ENCODE measurements at regions not wholly inside any gene's neighbourhood (a gene's known extent, or its start where the extent isn't known, plus 50 kb on each side); places are given as distances from the start of the nearest gene placed in this dataset.

DNA sequence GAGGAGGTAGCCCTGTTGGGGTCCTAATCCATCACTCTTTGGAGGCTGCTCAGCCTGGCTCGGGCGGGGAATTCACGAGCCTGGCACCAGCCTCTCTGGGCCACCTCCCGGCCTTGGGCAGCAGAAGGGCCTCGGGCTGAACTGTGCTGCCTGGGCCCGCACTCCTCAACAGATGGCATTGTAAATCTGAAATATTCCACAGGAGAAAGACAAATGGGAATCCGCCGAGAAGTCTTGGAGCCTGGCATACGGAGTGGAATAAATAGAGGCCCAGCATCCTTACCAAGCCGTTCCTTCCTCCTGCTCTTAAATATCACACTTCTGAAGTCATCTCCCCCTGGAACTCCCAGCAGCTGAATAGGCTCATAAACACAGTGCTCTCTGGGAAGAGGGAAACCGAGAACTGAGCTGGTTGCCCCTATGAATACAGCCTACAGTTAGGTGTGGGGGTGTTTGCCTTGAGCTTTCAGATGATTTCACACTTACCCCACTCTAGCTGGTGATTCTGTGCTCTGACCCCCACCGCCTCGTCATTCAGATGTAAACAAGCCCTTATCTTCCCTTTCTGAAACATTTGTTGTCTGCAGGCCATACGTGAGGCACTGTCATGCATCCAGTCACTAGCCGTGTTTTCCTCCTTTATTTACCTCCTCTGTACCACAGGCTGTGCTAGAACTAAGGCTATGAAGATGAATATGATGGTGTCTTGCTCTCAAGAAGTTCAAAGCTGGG lies 455.0 kb upstream of the CLINT1 start:
- Histone ChIP-seq H3K36me3 (no peaks in the 10 kb centered on the region), H3K9me3 (no peaks in the 10 kb centered on the region), H3K27me3 (no peaks in the 10 kb centered on the region), H3K4me1 (no peaks in the 10 kb centered on the region), H3K27ac (no peak overlapping the region), H3K4me3 (no peak overlapping the region)
- no peak for DNase-seq
- no peak for TF ChIP-seq POLR2A (IDR thresholded peaks at IDR 0.05)
- TF ChIP-seq, protein P1, sequence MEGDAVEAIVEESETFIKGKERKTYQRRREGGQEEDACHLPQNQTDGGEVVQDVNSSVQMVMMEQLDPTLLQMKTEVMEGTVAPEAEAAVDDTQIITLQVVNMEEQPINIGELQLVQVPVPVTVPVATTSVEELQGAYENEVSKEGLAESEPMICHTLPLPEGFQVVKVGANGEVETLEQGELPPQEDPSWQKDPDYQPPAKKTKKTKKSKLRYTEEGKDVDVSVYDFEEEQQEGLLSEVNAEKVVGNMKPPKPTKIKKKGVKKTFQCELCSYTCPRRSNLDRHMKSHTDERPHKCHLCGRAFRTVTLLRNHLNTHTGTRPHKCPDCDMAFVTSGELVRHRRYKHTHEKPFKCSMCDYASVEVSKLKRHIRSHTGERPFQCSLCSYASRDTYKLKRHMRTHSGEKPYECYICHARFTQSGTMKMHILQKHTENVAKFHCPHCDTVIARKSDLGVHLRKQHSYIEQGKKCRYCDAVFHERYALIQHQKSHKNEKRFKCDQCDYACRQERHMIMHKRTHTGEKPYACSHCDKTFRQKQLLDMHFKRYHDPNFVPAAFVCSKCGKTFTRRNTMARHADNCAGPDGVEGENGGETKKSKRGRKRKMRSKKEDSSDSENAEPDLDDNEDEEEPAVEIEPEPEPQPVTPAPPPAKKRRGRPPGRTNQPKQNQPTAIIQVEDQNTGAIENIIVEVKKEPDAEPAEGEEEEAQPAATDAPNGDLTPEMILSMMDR (IDR thresholded peaks at IDR 0.05), result no peak

- no peaks in the 10 kb centered on the region for H3K9me3 ChIP-seq
- no peaks in the 10 kb centered on the region for H3K27me3 ChIP-seq
- H3K27ac ChIP-seq, result no peak overlapping the region
- DNase-seq, result no peak
- no peaks in the 10 kb centered on the region for H3K36me3 ChIP-seq
- no peak overlapping the region for H3K4me3 ChIP-seq
- H3K4me1 ChIP-seq, result no peaks in the 10 kb centered on the region
- TF ChIP-seq, protein P1 (IDR thresholded peaks at IDR 0.05), result no peak
- no peak for TF ChIP-seq POLR2A (IDR thresholded peaks at IDR 0.05)
Measured at GRCh38 chr5:158313027-158313732, 454.2 kb upstream of the CLINT1 start.

- TF ChIP-seq, protein P1 (IDR thresholded peaks at IDR 0.05), result no peak
- no peak for TF ChIP-seq POLR2A (IDR thresholded peaks at IDR 0.05)
Measured at GRCh38 chr5:158309088-158309807, 450.3 kb upstream of the CLINT1 start.

GRCh38 chr5:158308429-158309025 lies 449.6 kb upstream of the CLINT1 start:
- Histone ChIP-seq H3K27me3 (no peaks in the 10 kb centered on the region), H3K36me3 (no peaks in the 10 kb centered on the region), H3K4me3 (no peak overlapping the region), H3K27ac (no peak overlapping the region), H3K4me1 (no peaks in the 10 kb centered on the region), H3K9me3 (no peaks in the 10 kb centered on the region)
- TF ChIP-seq POLR2A (IDR thresholded peaks at IDR 0.05), result no peak
- TF ChIP-seq, protein P1 (IDR thresholded peaks at IDR 0.05), result no peak
- no peak for DNase-seq

More at GRCh38 chr5:158309088-158309807, 450.3 kb upstream of the CLINT1 start:
- H3K9me3 ChIP-seq, result no peaks in the 10 kb centered on the region
- no peak overlapping the region for H3K4me3 ChIP-seq
- no peaks in the 10 kb centered on the region for H3K4me1 ChIP-seq
- no peaks in the 10 kb centered on the region for H3K36me3 ChIP-seq
- H3K27ac ChIP-seq, result no peak overlapping the region
- no peak for DNase-seq
- H3K27me3 ChIP-seq, result no peaks in the 10 kb centered on the region

GRCh38 chr5:158305861-158306260 lies 446.9 kb upstream of the CLINT1 start:
- no peaks in the 10 kb centered on the region for H3K9me3 ChIP-seq
- no peaks in the 10 kb centered on the region for H3K36me3 ChIP-seq
- H3K27me3 ChIP-seq, result no peaks in the 10 kb centered on the region
- no peaks in the 10 kb centered on the region for H3K4me1 ChIP-seq
- DNase-seq, result no peak
- TF ChIP-seq POLR2A (IDR thresholded peaks at IDR 0.05), result no peak
- TF ChIP-seq, protein P1 (IDR thresholded peaks at IDR 0.05), result no peak
- H3K4me3 ChIP-seq, result no peak overlapping the region
- H3K27ac ChIP-seq, result no peak overlapping the region

All from Peyer's patch (tissue), 4 donors.